ENCODE measurements at regions not wholly inside any gene's neighbourhood (a gene's known extent, or its start where the extent isn't known, plus 50 kb on each side); places are given as distances from the start of the nearest gene placed in this dataset.

- 85 to 91% (median 89%) methylated on average over 2 of the region's 2 CpGs for WGBS, 3 donors
- H3K27ac ChIP-seq (ENCODE audit: low read depth, low read length) = no peak overlapping the region
Measured at GRCh38 chr3:40973141-40973540, 226.2 kb upstream of the CTNNB1 start.

GRCh38 chr3:40975711-40976121, 223.6 kb upstream of the CTNNB1 start:
- H3K27ac ChIP-seq (ENCODE audit: low read depth, low read length) = no peak overlapping the region
- WGBS, 3 donors = 61 to 82% (median 76%) methylated on average over 6 of the region's 6 CpGs

GRCh38 chr3:40976241-40976640, 223.1 kb upstream of the CTNNB1 start:
- H3K27ac ChIP-seq (ENCODE audit: low read depth, low read length) = no peak overlapping the region
- WGBS, 3 donors = 72 to 80% (median 76%) methylated on average over 2 of the region's 2 CpGs

GRCh38 chr3:40978442-40978841, 220.9 kb upstream of the CTNNB1 start:
- no peak overlapping the region for H3K27ac ChIP-seq (ENCODE audit: low read depth, low read length)
- 72 to 78% (median 74%) methylated on average over 2 of the region's 2 CpGs for WGBS, 3 donors

GRCh38 chr3:40979962-40980361, 219.3 kb upstream of the CTNNB1 start:
- 89 to 92% (median 90%) methylated on average over 3 of the region's 3 CpGs for WGBS, 3 donors
- no peak overlapping the region for H3K27ac ChIP-seq (ENCODE audit: low read depth, low read length)

GRCh38 chr3:40980467-40980866, 218.8 kb upstream of the CTNNB1 start:
- 47 to 93% (median 71%) methylated on average over 4 of the region's 4 CpGs for WGBS, 3 donors
- no peak overlapping the region for H3K27ac ChIP-seq (ENCODE audit: low read depth, low read length)

- no peak overlapping the region for H3K27ac ChIP-seq (ENCODE audit: low read depth, low read length)
- 90 to 95% (median 93%) methylated on average over 2 of the region's 2 CpGs for WGBS, 3 donors
Measured at GRCh38 chr3:40985195-40985594, 214.1 kb upstream of the CTNNB1 start.

GRCh38 chr3:40988468-40988867, 210.8 kb upstream of the CTNNB1 start:
- WGBS, 3 donors = 87 to 100% (median 96%) methylated on average over 1 of the region's 1 CpG
- no peak overlapping the region for H3K27ac ChIP-seq (ENCODE audit: low read depth, low read length)

GRCh38 chr3:40989141-40990061, 209.9 kb upstream of the CTNNB1 start:
- WGBS, 3 donors = 66 to 78% (median 68%) methylated on average over 6 of the region's 6 CpGs
- no peak overlapping the region for H3K27ac ChIP-seq (ENCODE audit: low read depth, low read length)

- no peak overlapping the region for H3K27ac ChIP-seq (ENCODE audit: low read depth, low read length)
- WGBS, 3 donors = 94 to 97% (median 96%) methylated on average over 1 of the region's 1 CpG
Measured at GRCh38 chr3:40990062-40990456, 209.2 kb upstream of the CTNNB1 start.

- H3K27ac ChIP-seq (ENCODE audit: low read depth, low read length) = no peak overlapping the region
Measured at GRCh38 chr3:40992023-40992422, 207.3 kb upstream of the CTNNB1 start.

- H3K27ac ChIP-seq (ENCODE audit: low read depth, low read length) = no peak overlapping the region
- 89 to 92% (median 90%) methylated on average over 1 of the region's 1 CpG for WGBS, 3 donors
Measured at GRCh38 chr3:40994611-40995010, 204.7 kb upstream of the CTNNB1 start.

GRCh38 chr3:40995271-40995670, 204.0 kb upstream of the CTNNB1 start:
- 94 to 98% (median 95%) methylated on average over 2 of the region's 2 CpGs for WGBS, 3 donors
- no peak overlapping the region for H3K27ac ChIP-seq (ENCODE audit: low read depth, low read length)

- no peak overlapping the region for H3K27ac ChIP-seq (ENCODE audit: low read depth, low read length)
- WGBS, 3 donors = 53 to 68% (median 60%) methylated on average over 5 of the region's 5 CpGs
Measured at GRCh38 chr3:40996382-40996781, 202.9 kb upstream of the CTNNB1 start.

GRCh38 chr3:40996827-40997710, 202.2 kb upstream of the CTNNB1 start:
- WGBS, 3 donors = 87 to 95% (median 92%) methylated on average over 6 of the region's 6 CpGs
- no peak overlapping the region for H3K27ac ChIP-seq (ENCODE audit: low read depth, low read length)

GRCh38 chr3:40997711-40998519, 201.4 kb upstream of the CTNNB1 start:
- no peak overlapping the region for H3K27ac ChIP-seq (ENCODE audit: low read depth, low read length)
- 88 to 92% (median 91%) methylated on average over 15 of the region's 15 CpGs for WGBS, 3 donors

GRCh38 chr3:40999682-41000081, 199.6 kb upstream of the CTNNB1 start:
- WGBS, 3 donors = 80 to 90% (median 85%) methylated on average over 2 of the region's 2 CpGs
- H3K27ac ChIP-seq (ENCODE audit: low read depth, low read length) = no peak overlapping the region

GRCh38 chr3:41000471-41000870, 198.8 kb upstream of the CTNNB1 start:
- H3K27ac ChIP-seq (ENCODE audit: low read depth, low read length) = no peak overlapping the region
- 45 to 75% (median 52%) methylated on average over 6 of the region's 6 CpGs for WGBS, 3 donors

- H3K27ac ChIP-seq (ENCODE audit: low read depth, low read length) = no peak overlapping the region
- 31 to 76% (median 68%) methylated on average over 1 of the region's 1 CpG for WGBS, 3 donors
Measured at GRCh38 chr3:41001556-41001955, 197.7 kb upstream of the CTNNB1 start.

Measured in adipose tissue (tissue), 3 donors.